ENCODE measurements at regions not wholly inside any gene's neighbourhood (a gene's known extent, or its start where the extent isn't known, plus 50 kb on each side); places are given as distances from the start of the nearest gene placed in this dataset.
A peak's percentile ranks its signal among the peaks of the same experiment; 100 is the strongest.
"Not testable (repeated sequence)": the region's sequence is repeated elsewhere in the genome, so short reads cannot be mapped to it uniquely, and the experiment has no call there.

GRCh38 chr15:63434576-63435186, 53.0 kb upstream of the CA12 start:
- no peak for DNase-seq (ENCODE audit: low read depth)

- no peak for DNase-seq (ENCODE audit: low read depth)
Measured at GRCh38 chr15:63435204-63435820, 53.7 kb upstream of the CA12 start.

GRCh38 chr15:63436341-63436740, 54.7 kb upstream of the CA12 start:
- DNase-seq (ENCODE audit: low read depth), result no peak

- peak; percentile 91 for DNase-seq (ENCODE audit: low read depth)
Measured at GRCh38 chr15:63436872-63437375, 55.3 kb upstream of the CA12 start.

- no peak for DNase-seq (ENCODE audit: low read depth)
Measured at GRCh38 chr15:63439536-63440264, 58.1 kb upstream of the CA12 start.

GRCh38 chr15:63440265-63440648, 58.6 kb upstream of the CA12 start:
- no peak for DNase-seq (ENCODE audit: low read depth)

- DNase-seq (ENCODE audit: low read depth), result no peak
Measured at GRCh38 chr15:63440756-63441155, 59.1 kb upstream of the CA12 start.

- no peak for DNase-seq (ENCODE audit: low read depth)
Measured at GRCh38 chr15:63441266-63441665, 59.6 kb upstream of the CA12 start.

GRCh38 chr15:63442080-63442479, 60.4 kb upstream of the CA12 start:
- no peak for DNase-seq (ENCODE audit: low read depth)

- DNase-seq (ENCODE audit: low read depth), result no peak
Measured at GRCh38 chr15:63444611-63445010, 59.8 kb upstream of the USP3 start.

- DNase-seq (ENCODE audit: low read depth), result no peak
Measured at GRCh38 chr15:63446255-63446654, 58.1 kb upstream of the USP3 start.

- no peak for DNase-seq (ENCODE audit: low read depth)
Measured at GRCh38 chr15:63447017-63447676, 57.2 kb upstream of the USP3 start.

GRCh38 chr15:63448266-63448665, 56.1 kb upstream of the USP3 start:
- DNase-seq (ENCODE audit: low read depth), result no peak

GRCh38 chr15:63448872-63449555, 55.4 kb upstream of the USP3 start:
- DNase-seq (ENCODE audit: low read depth), result not testable (repeated sequence)

GRCh38 chr15:63449731-63450130, 54.7 kb upstream of the USP3 start:
- DNase-seq (ENCODE audit: low read depth), result no peak

GRCh38 chr15:63450884-63451225, 53.5 kb upstream of the USP3 start:
- no peak for DNase-seq (ENCODE audit: low read depth)

GRCh38 chr15:63451671-63452315, 52.6 kb upstream of the USP3 start:
- no peak for DNase-seq (ENCODE audit: low read depth)

- no peak for DNase-seq (ENCODE audit: low read depth)
Measured at GRCh38 chr15:63452552-63453136, 51.7 kb upstream of the USP3 start.

- no peak for DNase-seq (ENCODE audit: low read depth)
Measured at GRCh38 chr15:63453186-63453905, 51.0 kb upstream of the USP3 start.

GRCh38 chr15:63454503-63455211, 49.7 kb upstream of the USP3 start:
- DNase-seq (ENCODE audit: low read depth), result no peak

All from iris pigment epithelial cell (primary cell).